Gastrocnemius medialis (tissue), 4 donors: ENCODE measurements at regions not wholly inside any gene's neighbourhood (a gene's known extent, or its start where the extent isn't known, plus 50 kb on each side); places are given as distances from the start of the nearest gene placed in this dataset.

ENCODE experiments used
- ATAC-seq, 2 donors: fragments of 150-250 bp; one replicate each; pipeline ENCODE4 v1.9.1; 2016
- DNase-seq, 2 donors: peaks; one replicate each; pipeline ENCODE4 v3.0.0-alpha.2; 2019
- H3K27ac ChIP-seq, 4 donors: fragments of 200-600 bp; sonication (generic); 1 replicate in 1 of 4; 2 replicates in 3 of 4; pipeline ENCODE4 v1.5.1; 2016 to 2018; ENCODE audit warnings: mild to moderate bottlenecking in 2 of 4, moderate library complexity in 1 of 4
- H3K27me3 ChIP-seq, 3 donors: fragments of 200-600 bp; sonication (generic) in 2 of 3; 1 replicate in 1 of 3; 2 replicates in 2 of 3; pipeline versions ENCODE4 v1.5.1 to v1.6.0; 2016 to 2019; ENCODE audit warnings: mild to moderate bottlenecking in 1 of 3, moderate library complexity in 1 of 3
- H3K36me3 ChIP-seq, 2 donors: fragments of 200-600 bp; sonication (generic) in 1 of 2; one replicate each; pipeline ENCODE4 v1.5.1; 2017 to 2018
- H3K4me1 ChIP-seq, 2 donors: fragments of 200-600 bp; sonication (generic) in 1 of 2; one replicate each; pipeline ENCODE4 v1.5.1; 2016 to 2017; ENCODE audit warnings: mild to moderate bottlenecking in 2 of 2
- H3K4me3 ChIP-seq, 4 donors: fragments of 200-600 bp; sonication (generic) in 3 of 4; 1 replicate in 1 of 4; 2 replicates in 3 of 4; pipeline ENCODE4 v1.5.1; 2016 to 2019; ENCODE audit warnings: mild to moderate bottlenecking in 2 of 4
- H3K9me3 ChIP-seq, 3 donors: fragments of 200-600 bp; sonication (generic) in 2 of 3; 1 replicate in 1 of 3; 2 replicates in 2 of 3; pipeline ENCODE4 v1.5.1; 2016 to 2019
- CTCF ChIP-seq, 5 experiments: fragments of 450-650 bp in 3 of 5; fragments of 200-600 bp in 2 of 5; sonication (generic) in 2 of 5; IDR thresholded peaks in 4 of 5; conservative IDR thresholded peaks in 1 of 5; 1 replicate in 4 of 5; 2 replicates in 1 of 5; pipeline ENCODE4 v1.5.1; 2016 to 2019; ENCODE audit warnings: antibody characterized with exemption in 5 of 5, mild to moderate bottlenecking in 3 of 5, moderate library complexity in 3 of 5
- POLR2A ChIP-seq, 2 donors: fragments of 450-650 bp; IDR thresholded peaks; one replicate each; pipeline ENCODE4 v1.6.1; 2017; ENCODE audit warnings: antibody characterized with exemption in 2 of 2, mild to moderate bottlenecking in 2 of 2, moderate library complexity in 2 of 2
- in situ Hi-C, 4 donors: fragments of 200-750 bp; cut with MboI; loops; one replicate each; pipeline versions ENCODE4 v1.15.0 to v1.8.0; 2017; ENCODE audit warnings: low sequenced_read_pairs in 4 of 4
- intact Hi-C: fragments of 100-400 bp; cut with DNase I; formaldehyde crosslinking; loops from one replicate; pipeline ENCODE4 v1.15.1; 2023; ENCODE audit warnings: low total_unique reads

- Histone ChIP-seq H3K27ac (no peak overlapping the region), H3K9me3 (no peaks in the 10 kb centered on the region), H3K27me3 (no peaks in the 10 kb centered on the region), H3K4me1 (no peaks in the 10 kb centered on the region), H3K36me3 (no peaks in the 10 kb centered on the region), H3K4me3 (no peak overlapping the region)
- ATAC-seq (no peak), DNase-seq (no peak)
- TF ChIP-seq CTCF (IDR thresholded peaks at IDR 0.05 in 4 of 5, conservative IDR thresholded peaks at IDR 0.05 in 1 of 5) (no peak), POLR2A (IDR thresholded peaks at IDR 0.05) (no peak)
- intact Hi-C loops: loop anchor here (10.0 kb wide), 1 partner anchor 663 kb away; no protein-coding TSS in a partner anchor
- in situ Hi-C loops: no loop called here
Measured at GRCh38 chr16:64132190-64132589, 989.7 kb downstream of the CDH11 start.

- no peak for DNase-seq
- no peak for TF ChIP-seq CTCF (IDR thresholded peaks at IDR 0.05 in 4 of 5, conservative IDR thresholded peaks at IDR 0.05 in 1 of 5)
- TF ChIP-seq POLR2A (IDR thresholded peaks at IDR 0.05): no peak
- intact Hi-C loops: loop anchor here (10.0 kb wide), 1 partner anchor 663 kb away; no protein-coding TSS in a partner anchor
Measured at GRCh38 chr16:64131423-64131822, 990.4 kb downstream of the CDH11 start.

GRCh38 chr16:64130140-64130539, 991.7 kb downstream of the CDH11 start:
- no peaks in the 10 kb centered on the region for H3K27me3 ChIP-seq
- ATAC-seq (no peak), DNase-seq (no peak)
- H3K4me3 ChIP-seq: no peak overlapping the region
- no peaks in the 10 kb centered on the region for H3K36me3 ChIP-seq
- intact Hi-C loops (loop anchor here (10.0 kb wide), 1 partner anchor 665 kb away; no protein-coding TSS in a partner anchor), in situ Hi-C loops (no loop called here)
- H3K27ac ChIP-seq: no peak overlapping the region
- H3K4me1 ChIP-seq: no peaks in the 10 kb centered on the region
- H3K9me3 ChIP-seq: no peaks in the 10 kb centered on the region
- no peak for TF ChIP-seq POLR2A (IDR thresholded peaks at IDR 0.05)
- no peak for TF ChIP-seq CTCF (IDR thresholded peaks at IDR 0.05 in 4 of 5, conservative IDR thresholded peaks at IDR 0.05 in 1 of 5)

More at GRCh38 chr16:64131423-64131822, 990.4 kb downstream of the CDH11 start:
- no peaks in the 10 kb centered on the region for H3K4me1 ChIP-seq
- no peaks in the 10 kb centered on the region for H3K36me3 ChIP-seq
- no peak overlapping the region for H3K27ac ChIP-seq
- in situ Hi-C loops: no loop called here
- no peak overlapping the region for H3K4me3 ChIP-seq
- no peak for ATAC-seq
- H3K27me3 ChIP-seq: no peaks in the 10 kb centered on the region
- H3K9me3 ChIP-seq: no peaks in the 10 kb centered on the region

- no peak overlapping the region for H3K4me3 ChIP-seq
- intact Hi-C loops (no loop called here), in situ Hi-C loops (no loop called here)
- H3K27ac ChIP-seq: no peak overlapping the region
- H3K9me3 ChIP-seq: no peaks in the 10 kb centered on the region
- ATAC-seq (no peak), DNase-seq (no peak)
- H3K27me3 ChIP-seq: no peaks in the 10 kb centered on the region
- H3K4me1 ChIP-seq: no peaks in the 10 kb centered on the region
- no peaks in the 10 kb centered on the region for H3K36me3 ChIP-seq
- TF ChIP-seq POLR2A (IDR thresholded peaks at IDR 0.05): no peak
- no peak for TF ChIP-seq CTCF (IDR thresholded peaks at IDR 0.05 in 4 of 5, conservative IDR thresholded peaks at IDR 0.05 in 1 of 5)
Measured at GRCh38 chr16:64122177-64122576, 999.7 kb downstream of the CDH11 start.

- Histone ChIP-seq H3K27ac (no peak overlapping the region), H3K4me3 (no peak overlapping the region), H3K4me1 (no peaks in the 10 kb centered on the region), H3K9me3 (no peaks in the 10 kb centered on the region), H3K36me3 (no peaks in the 10 kb centered on the region), H3K27me3 (no peaks in the 10 kb centered on the region)
- in situ Hi-C loops (no loop called here), intact Hi-C loops (no loop called here)
- DNase-seq: no peak
- no peak for ATAC-seq
- TF ChIP-seq POLR2A (IDR thresholded peaks at IDR 0.05): no peak
- no peak for TF ChIP-seq CTCF (IDR thresholded peaks at IDR 0.05 in 4 of 5, conservative IDR thresholded peaks at IDR 0.05 in 1 of 5)
Measured at GRCh38 chr16:64121473-64121872, 1000.4 kb downstream of the CDH11 start.
